ENCODE measurements at regions not wholly inside any gene's neighbourhood (a gene's known extent, or its start where the extent isn't known, plus 50 kb on each side); places are given as distances from the start of the nearest gene placed in this dataset.
"Not testable (repeated sequence)": the region's sequence is repeated elsewhere in the genome, so short reads cannot be mapped to it uniquely, and the experiment has no call there.

- Histone ChIP-seq H2AK5ac (ENCODE audit: low read depth, low read length) (no peak overlapping the region), H3K18ac (ENCODE audit: low read depth, low read length) (no peak overlapping the region), H3K56ac (ENCODE audit: extremely low read depth, insufficient read depth, low read length) (no peak overlapping the region), H4K91ac (ENCODE audit: insufficient read depth, low read depth, low read length) (no peak overlapping the region), H3K9me3 (ENCODE audit: control insufficient read depth, insufficient read depth, low read length) (no peaks in the 10 kb centered on the region), H2BK20ac (ENCODE audit: low read depth, low read length) (no peak overlapping the region), H3K27me3 (ENCODE audit: control insufficient read depth, insufficient read depth, low read length) (no peaks in the 10 kb centered on the region), H4K5ac (ENCODE audit: low read depth, low read length) (no peak overlapping the region), H3K9me1 (ENCODE audit: insufficient read depth, low read length) (no peaks in the 10 kb centered on the region; the same call in 1 of the 2 replicates), H3K27ac (ENCODE audit: insufficient read depth, low read length) (no peak overlapping the region), H3K4ac (ENCODE audit: low read depth, low read length) (no peak overlapping the region), H3K4me1 (ENCODE audit: control insufficient read depth, insufficient read depth, low read length) (no peaks in the 10 kb centered on the region), H2AK9ac (replicated peaks; ENCODE audit: low read depth, low read length, poor library complexity) (no peak overlapping the region), H2BK5ac (ENCODE audit: low read depth, low read length, poor library complexity, severe bottlenecking) (no peak overlapping the region), H4K20me1 (ENCODE audit: insufficient read depth, low read length) (no peaks in the 10 kb centered on the region), H3K79me1 (ENCODE audit: low read depth in 1 of 2, low read length in 2 of 2) (no peaks in the 10 kb centered on the region), H3K4me2 (ENCODE audit: low read depth, low read length) (no peak overlapping the region), H4K8ac (ENCODE audit: low read depth in 2 of 2, low read length in 2 of 2) (no peak overlapping the region), H3K36me3 (ENCODE audit: control insufficient read depth, insufficient read depth, low read length) (no peaks in the 10 kb centered on the region), H2AFZ (replicated peaks; ENCODE audit: low read length, poor library complexity) (no peak overlapping the region), H3K23ac (ENCODE audit: low read depth, low read length) (no peak overlapping the region), H3K9ac (ENCODE audit: low read depth, low read length) (no peak overlapping the region), H2BK120ac (ENCODE audit: low read depth, low read length) (no peak overlapping the region), H3K14ac (replicated peaks; ENCODE audit: low read depth, low read length) (no peak overlapping the region), H2BK15ac (ENCODE audit: low read depth, low read length) (no peak overlapping the region), H3K4me3 (ENCODE audit: insufficient read depth, low read depth, low read length) (no peak overlapping the region)
- BruUV-seq (replicated peaks), result no TSS peak
- DNase-seq (no peak), ATAC-seq (ENCODE audit: low read depth) (no peak)
- dilution Hi-C loops (cut with HindIII; ENCODE audit: low sequenced_read_pairs, unreplicated experiment) (no loop called here), intact Hi-C loops (cut with micrococcal nuclease) (no loop called here), in situ Hi-C loops (cut with MboI; ENCODE audit: low sequenced_read_pairs) (no loop called here)
- WGBS, 2 experiments (ENCODE audit: extremely low coverage in 2 of 2, insufficient read length in 1 of 2), result no CpG with 5 or more reads among the region's 1 CpG
- ChIA-PET POLR2A (ENCODE audit: unreplicated experiment) (no interaction called here), CTCF (interaction anchor here (0.5 kb wide), 1 partner anchor 841 kb away, joined by 3 read pairs; no protein-coding TSS in a partner anchor)
- TF ChIP-seq RFX5 (IDR thresholded peaks at IDR 0.05; ENCODE audit: low read depth, low read length) (no peak), MAZ (IDR thresholded peaks at IDR 0.05; ENCODE audit: borderline replicate concordance, low read depth, low read length) (no peak), MAFK (IDR thresholded peaks at IDR 0.05; ENCODE audit: low read depth, low read length) (no peak), SMC3 (IDR thresholded peaks at IDR 0.05; ENCODE audit: low read depth, low read length) (no peak), CEBPB (IDR thresholded peaks at IDR 0.05; ENCODE audit: low read depth, low read length) (peak; percentile 70)
Measured at GRCh38 chr1:178665579-178665978, 59.5 kb upstream of the RALGPS2 start.

- DNase-seq; POLR2A ChIA-PET (ENCODE audit: unreplicated experiment): not testable (repeated sequence)
Measured at GRCh38 chr1:178666891-178667290, 58.2 kb upstream of the RALGPS2 start.

More at GRCh38 chr1:178666891-178667290, 58.2 kb upstream of the RALGPS2 start:
- H3K4ac ChIP-seq (ENCODE audit: low read depth, low read length); H3K9me1 ChIP-seq (ENCODE audit: insufficient read depth, low read length); BruUV-seq (replicated peaks); H3K79me1 ChIP-seq (ENCODE audit: low read depth in 1 of 2, low read length in 2 of 2); H3K23ac ChIP-seq (ENCODE audit: low read depth, low read length); ATAC-seq (ENCODE audit: low read depth); H2AFZ ChIP-seq (replicated peaks; ENCODE audit: low read length, poor library complexity); H4K91ac ChIP-seq (ENCODE audit: insufficient read depth, low read depth, low read length); H3K27me3 ChIP-seq (ENCODE audit: control insufficient read depth, insufficient read depth, low read length); H2AK5ac ChIP-seq (ENCODE audit: low read depth, low read length); H3K9ac ChIP-seq (ENCODE audit: low read depth, low read length); H2BK120ac ChIP-seq (ENCODE audit: low read depth, low read length); H3K36me3 ChIP-seq (ENCODE audit: control insufficient read depth, insufficient read depth, low read length); H4K5ac ChIP-seq (ENCODE audit: low read depth, low read length); H3K4me1 ChIP-seq (ENCODE audit: control insufficient read depth, insufficient read depth, low read length); H3K4me3 ChIP-seq (ENCODE audit: insufficient read depth, low read depth, low read length); dilution Hi-C loops (cut with HindIII; ENCODE audit: low sequenced_read_pairs, unreplicated experiment); in situ Hi-C loops (cut with MboI; ENCODE audit: low sequenced_read_pairs); H2BK20ac ChIP-seq (ENCODE audit: low read depth, low read length); H3K9me3 ChIP-seq (ENCODE audit: control insufficient read depth, insufficient read depth, low read length); H4K20me1 ChIP-seq (ENCODE audit: insufficient read depth, low read length); H4K8ac ChIP-seq (ENCODE audit: low read depth in 2 of 2, low read length in 2 of 2); H2AK9ac ChIP-seq (replicated peaks; ENCODE audit: low read depth, low read length, poor library complexity); H3K27ac ChIP-seq (ENCODE audit: insufficient read depth, low read length); H3K4me2 ChIP-seq (ENCODE audit: low read depth, low read length); intact Hi-C loops (cut with micrococcal nuclease); CTCF ChIA-PET; H3K18ac ChIP-seq (ENCODE audit: low read depth, low read length); H3K56ac ChIP-seq (ENCODE audit: extremely low read depth, insufficient read depth, low read length); H2BK5ac ChIP-seq (ENCODE audit: low read depth, low read length, poor library complexity, severe bottlenecking); H2BK15ac ChIP-seq (ENCODE audit: low read depth, low read length); H3K14ac ChIP-seq (replicated peaks; ENCODE audit: low read depth, low read length): not testable (repeated sequence)
- no CpG with 5 or more reads among the region's 9 CpGs for WGBS, 2 experiments (ENCODE audit: extremely low coverage in 2 of 2, insufficient read length in 1 of 2)
